ENCODE measurements at regions not wholly inside any gene's neighbourhood (a gene's known extent, or its start where the extent isn't known, plus 50 kb on each side); places are given as distances from the start of the nearest gene placed in this dataset.

DNA sequence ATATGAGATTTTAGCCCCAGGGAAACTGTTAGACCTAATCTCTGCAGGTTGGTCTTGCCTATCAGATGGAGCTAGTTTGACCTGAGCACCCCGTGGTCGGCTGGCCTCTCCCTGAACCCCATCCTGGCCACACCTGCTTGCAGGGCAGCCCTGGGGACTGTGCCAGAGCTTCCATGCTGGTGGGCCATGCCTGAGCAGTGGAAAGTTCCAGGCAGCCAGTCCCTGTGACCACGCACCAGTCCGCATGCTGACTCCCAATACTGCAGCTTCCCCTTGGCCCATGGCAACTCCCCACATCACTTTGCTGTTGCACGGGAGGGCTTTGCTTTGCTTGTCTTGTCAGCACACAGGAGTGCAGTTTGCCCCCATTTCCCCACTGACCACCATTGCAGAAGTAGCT is 427.8 kb upstream of the SEMA3D start:
- Histone ChIP-seq H3K9me3 (no peaks in the 10 kb centered on the region), H3K4me3 (no peak overlapping the region), H3K27ac (no peak overlapping the region), H3K4me1 (no peaks in the 10 kb centered on the region), H3K36me3 (ENCODE audit: low read depth, missing control alignments) (no peaks in the 10 kb centered on the region), H3K27me3 (no peaks in the 10 kb centered on the region)
- TF ChIP-seq POLR2A (IDR thresholded peaks at IDR 0.05) = no peak
- TF ChIP-seq, protein P1, sequence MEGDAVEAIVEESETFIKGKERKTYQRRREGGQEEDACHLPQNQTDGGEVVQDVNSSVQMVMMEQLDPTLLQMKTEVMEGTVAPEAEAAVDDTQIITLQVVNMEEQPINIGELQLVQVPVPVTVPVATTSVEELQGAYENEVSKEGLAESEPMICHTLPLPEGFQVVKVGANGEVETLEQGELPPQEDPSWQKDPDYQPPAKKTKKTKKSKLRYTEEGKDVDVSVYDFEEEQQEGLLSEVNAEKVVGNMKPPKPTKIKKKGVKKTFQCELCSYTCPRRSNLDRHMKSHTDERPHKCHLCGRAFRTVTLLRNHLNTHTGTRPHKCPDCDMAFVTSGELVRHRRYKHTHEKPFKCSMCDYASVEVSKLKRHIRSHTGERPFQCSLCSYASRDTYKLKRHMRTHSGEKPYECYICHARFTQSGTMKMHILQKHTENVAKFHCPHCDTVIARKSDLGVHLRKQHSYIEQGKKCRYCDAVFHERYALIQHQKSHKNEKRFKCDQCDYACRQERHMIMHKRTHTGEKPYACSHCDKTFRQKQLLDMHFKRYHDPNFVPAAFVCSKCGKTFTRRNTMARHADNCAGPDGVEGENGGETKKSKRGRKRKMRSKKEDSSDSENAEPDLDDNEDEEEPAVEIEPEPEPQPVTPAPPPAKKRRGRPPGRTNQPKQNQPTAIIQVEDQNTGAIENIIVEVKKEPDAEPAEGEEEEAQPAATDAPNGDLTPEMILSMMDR (IDR thresholded peaks at IDR 0.05) = no peak
- no peak for DNase-seq
- intact Hi-C loops (cut with DNase I; ENCODE audit: low total_unique reads) = no loop called here
- 99 to 100% methylated on average over 2 to 5 of the region's 5 CpGs for WGBS, 2 donors

DNA sequence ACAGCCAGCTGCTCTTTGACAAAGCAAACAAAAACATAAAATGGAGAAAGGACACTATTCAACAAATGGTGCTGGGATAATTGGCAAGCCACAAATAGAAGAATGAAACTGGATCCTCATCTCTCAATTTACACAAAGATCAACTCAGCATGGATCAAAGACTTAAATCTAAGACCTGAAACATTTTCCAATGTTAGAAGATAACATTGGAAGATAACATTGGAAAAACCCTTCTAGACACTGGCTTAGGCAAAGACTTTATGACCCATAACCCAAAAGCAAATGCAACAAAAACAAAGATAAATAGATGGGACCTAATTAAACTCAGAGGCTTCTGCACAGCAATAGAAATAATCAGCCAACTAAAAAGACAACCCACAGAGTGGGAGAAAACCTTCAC is 425.7 kb upstream of the SEMA3D start:
- no peak for DNase-seq
- intact Hi-C loops (cut with DNase I; ENCODE audit: low total_unique reads) = no loop called here

DNA sequence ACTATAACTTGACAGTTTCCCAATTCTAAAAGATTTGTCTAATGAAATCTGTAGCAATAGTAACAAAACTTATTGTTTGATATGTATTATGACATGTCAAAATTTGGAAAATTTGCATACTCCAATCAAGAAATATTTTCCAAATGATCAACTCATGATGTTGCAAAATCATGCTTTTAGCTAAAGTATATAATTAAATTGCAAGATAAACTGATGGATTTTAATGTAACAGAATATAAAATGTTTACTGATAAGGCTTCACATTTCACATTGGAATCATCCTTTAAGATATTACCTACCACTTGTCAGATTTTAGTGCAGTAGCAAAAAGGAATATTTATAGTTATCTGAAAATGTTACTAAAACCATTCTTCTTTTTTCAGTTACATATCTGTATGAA is 421.9 kb upstream of the SEMA3D start:
- no peaks in the 10 kb centered on the region for H3K9me3 ChIP-seq
- intact Hi-C loops (cut with DNase I; ENCODE audit: low total_unique reads) = no loop called here
- H3K4me3 ChIP-seq = no peak overlapping the region
- H3K27me3 ChIP-seq = no peaks in the 10 kb centered on the region
- H3K27ac ChIP-seq = no peak overlapping the region
- H3K36me3 ChIP-seq (ENCODE audit: low read depth, missing control alignments) = no peaks in the 10 kb centered on the region
- DNase-seq = no peak
- TF ChIP-seq POLR2A (IDR thresholded peaks at IDR 0.05) = no peak
- TF ChIP-seq, protein P1 (IDR thresholded peaks at IDR 0.05) = no peak
- H3K4me1 ChIP-seq = no peaks in the 10 kb centered on the region

More for the DNA sequence above, 425.7 kb upstream of the SEMA3D start:
- Histone ChIP-seq H3K9me3 (no peaks in the 10 kb centered on the region), H3K27ac (no peak overlapping the region), H3K36me3 (ENCODE audit: low read depth, missing control alignments) (no peaks in the 10 kb centered on the region), H3K27me3 (no peaks in the 10 kb centered on the region), H3K4me3 (no peak overlapping the region), H3K4me1 (no peaks in the 10 kb centered on the region)
- TF ChIP-seq POLR2A (IDR thresholded peaks at IDR 0.05) = no peak
- TF ChIP-seq, protein P1 (IDR thresholded peaks at IDR 0.05) = no peak

DNA sequence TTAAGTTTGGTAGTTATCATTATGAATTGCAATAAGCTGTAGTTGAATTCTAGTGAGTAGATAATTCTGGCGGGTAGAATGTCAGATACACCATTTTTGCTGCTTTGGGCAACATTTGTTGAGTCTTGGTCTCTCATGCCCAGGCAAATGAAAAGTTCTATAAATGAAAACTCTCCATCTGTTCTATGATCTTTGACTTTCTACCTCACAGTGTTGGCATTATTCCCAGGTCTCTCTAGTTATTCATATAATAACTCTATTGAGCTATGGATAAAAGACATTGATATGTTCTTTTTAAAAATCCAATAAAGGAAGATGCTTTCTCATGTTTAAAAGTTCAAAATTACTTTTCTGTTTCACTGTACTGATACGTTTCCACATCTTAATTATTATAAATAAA is 415.3 kb upstream of the SEMA3D start:
- H3K9me3 ChIP-seq = no peaks in the 10 kb centered on the region
- TF ChIP-seq POLR2A (IDR thresholded peaks at IDR 0.05) = no peak
- TF ChIP-seq, protein P1 (IDR thresholded peaks at IDR 0.05) = no peak
- 78 to 81% methylated on average over 2 of the region's 2 CpGs for WGBS, 2 donors
- intact Hi-C loops (cut with DNase I; ENCODE audit: low total_unique reads) = no loop called here
- no peak overlapping the region for H3K27ac ChIP-seq
- no peaks in the 10 kb centered on the region for H3K36me3 ChIP-seq (ENCODE audit: low read depth, missing control alignments)
- no peak for DNase-seq
- no peak overlapping the region for H3K4me3 ChIP-seq
- H3K4me1 ChIP-seq = no peaks in the 10 kb centered on the region
- H3K27me3 ChIP-seq = no peaks in the 10 kb centered on the region

DNA sequence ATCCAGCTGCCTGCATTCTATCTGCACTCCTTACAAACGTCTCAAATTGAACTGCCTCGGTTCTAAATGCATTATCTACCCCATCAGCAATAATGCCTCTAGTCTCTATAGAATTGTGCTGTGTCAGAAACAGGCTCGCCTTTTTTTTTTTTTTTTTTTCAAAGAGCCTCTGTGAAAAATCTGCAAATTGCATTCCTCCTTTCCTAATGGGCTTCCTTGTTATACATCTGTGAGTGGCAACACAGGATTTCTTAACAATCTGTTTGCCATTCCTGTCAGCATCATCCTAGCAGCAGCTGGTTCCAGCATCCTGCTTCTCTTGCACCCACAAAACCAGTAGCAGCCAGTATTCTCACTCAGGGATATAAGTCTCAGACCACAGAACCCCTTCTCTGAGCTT is 413.5 kb upstream of the SEMA3D start:
- Histone ChIP-seq H3K27ac (no peak overlapping the region), H3K4me3 (no peak overlapping the region), H3K9me3 (no peaks in the 10 kb centered on the region), H3K36me3 (ENCODE audit: low read depth, missing control alignments) (no peaks in the 10 kb centered on the region), H3K4me1 (no peaks in the 10 kb centered on the region), H3K27me3 (no peaks in the 10 kb centered on the region)
- intact Hi-C loops (cut with DNase I; ENCODE audit: low total_unique reads) = no loop called here
- DNase-seq = no peak
- no peak for TF ChIP-seq POLR2A (IDR thresholded peaks at IDR 0.05)
- TF ChIP-seq, protein P1 (IDR thresholded peaks at IDR 0.05) = no peak
- WGBS, 2 donors = 39 to 64% methylated on average over 3 of the region's 3 CpGs
